ENCODE measurements at regions not wholly inside any gene's neighbourhood (a gene's known extent, or its start where the extent isn't known, plus 50 kb on each side); places are given as distances from the start of the nearest gene placed in this dataset.

DNA sequence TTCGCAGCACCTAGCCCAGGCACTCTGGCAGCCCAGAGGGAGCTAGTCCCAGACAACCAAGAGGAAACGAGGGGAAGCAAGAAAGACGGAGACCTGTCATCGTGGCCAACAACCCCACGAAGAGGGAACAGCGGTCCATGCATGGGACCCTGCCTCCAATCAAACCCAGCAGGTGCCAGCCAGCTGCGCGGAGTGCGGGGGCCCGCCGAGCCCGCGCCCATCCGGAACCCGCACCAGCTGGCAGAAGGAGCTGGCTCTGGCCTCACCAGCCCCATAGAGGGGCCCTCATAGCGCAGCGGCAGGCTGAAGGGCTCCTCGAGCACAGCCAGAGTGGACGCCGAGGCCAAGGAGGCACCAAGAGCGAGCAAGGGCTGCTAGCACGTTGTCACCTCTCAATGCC is 332.4 kb upstream of the MAGEB18 start:
- TF ChIP-seq, protein P1, sequence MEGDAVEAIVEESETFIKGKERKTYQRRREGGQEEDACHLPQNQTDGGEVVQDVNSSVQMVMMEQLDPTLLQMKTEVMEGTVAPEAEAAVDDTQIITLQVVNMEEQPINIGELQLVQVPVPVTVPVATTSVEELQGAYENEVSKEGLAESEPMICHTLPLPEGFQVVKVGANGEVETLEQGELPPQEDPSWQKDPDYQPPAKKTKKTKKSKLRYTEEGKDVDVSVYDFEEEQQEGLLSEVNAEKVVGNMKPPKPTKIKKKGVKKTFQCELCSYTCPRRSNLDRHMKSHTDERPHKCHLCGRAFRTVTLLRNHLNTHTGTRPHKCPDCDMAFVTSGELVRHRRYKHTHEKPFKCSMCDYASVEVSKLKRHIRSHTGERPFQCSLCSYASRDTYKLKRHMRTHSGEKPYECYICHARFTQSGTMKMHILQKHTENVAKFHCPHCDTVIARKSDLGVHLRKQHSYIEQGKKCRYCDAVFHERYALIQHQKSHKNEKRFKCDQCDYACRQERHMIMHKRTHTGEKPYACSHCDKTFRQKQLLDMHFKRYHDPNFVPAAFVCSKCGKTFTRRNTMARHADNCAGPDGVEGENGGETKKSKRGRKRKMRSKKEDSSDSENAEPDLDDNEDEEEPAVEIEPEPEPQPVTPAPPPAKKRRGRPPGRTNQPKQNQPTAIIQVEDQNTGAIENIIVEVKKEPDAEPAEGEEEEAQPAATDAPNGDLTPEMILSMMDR (IDR thresholded peaks at IDR 0.05; ENCODE audit: low read depth, low read length) = no peak
- no peak for DNase-seq
- Histone ChIP-seq H3K36me3 (no peaks in the 10 kb centered on the region), H3K27ac (no peak overlapping the region), H3K9me3 (ENCODE audit: severe bottlenecking) (no peaks in the 10 kb centered on the region), H3K27me3 (ENCODE audit: insufficient read depth, low read depth, severe bottlenecking) (no peaks in the 10 kb centered on the region), H3K4me3 (ENCODE audit: low read depth, low read length) (no peak overlapping the region)

DNA sequence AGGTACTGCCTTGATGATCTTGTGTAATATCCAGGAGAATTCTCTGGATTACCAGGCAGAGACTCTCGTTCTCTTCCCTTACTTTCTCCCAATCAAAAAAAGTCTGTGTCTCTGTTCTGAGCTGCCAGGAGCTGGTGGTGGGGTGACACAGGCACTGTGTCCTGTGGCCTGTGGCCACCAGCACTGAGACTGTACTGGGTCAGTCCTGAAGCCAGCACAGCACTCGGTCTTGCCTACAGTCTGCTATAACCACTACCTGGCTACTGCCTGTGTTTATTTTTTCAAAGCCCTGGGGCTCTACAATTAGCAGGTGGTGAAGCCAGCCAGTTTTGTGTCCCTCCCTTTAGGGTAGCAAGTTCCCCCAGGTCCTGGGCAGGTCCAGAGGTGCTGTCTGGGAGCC is 331.1 kb upstream of the MAGEB18 start:
- H3K9me3 ChIP-seq (ENCODE audit: severe bottlenecking) = no peaks in the 10 kb centered on the region

DNA sequence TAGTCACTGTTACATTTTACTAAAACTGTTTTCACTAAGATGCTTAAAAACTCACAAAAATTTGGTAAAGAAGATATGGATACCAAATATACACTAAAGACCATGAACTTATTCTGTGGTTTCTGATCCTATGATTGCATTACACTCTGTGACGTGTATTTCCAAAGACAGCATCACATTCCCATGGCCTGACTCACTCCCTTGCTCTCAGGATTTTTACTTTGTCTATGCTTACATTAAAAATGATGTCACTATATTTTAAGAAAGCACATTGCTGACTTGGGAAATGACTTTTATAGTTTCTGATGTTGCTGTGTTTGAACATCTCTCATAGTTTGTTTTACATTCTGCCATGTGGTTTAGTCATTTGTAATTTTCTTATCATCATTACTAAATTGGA is 327.9 kb upstream of the MAGEB18 start:
- Histone ChIP-seq H3K36me3 (no peaks in the 10 kb centered on the region), H3K4me3 (ENCODE audit: low read depth, low read length) (no peak overlapping the region), H3K27me3 (ENCODE audit: insufficient read depth, low read depth, severe bottlenecking) (no peaks in the 10 kb centered on the region), H3K27ac (no peak overlapping the region), H3K9me3 (ENCODE audit: severe bottlenecking) (no peaks in the 10 kb centered on the region)
- DNase-seq = no peak
- TF ChIP-seq, protein P1 (IDR thresholded peaks at IDR 0.05; ENCODE audit: low read depth, low read length) = no peak

More for the DNA sequence above, 331.1 kb upstream of the MAGEB18 start:
- Histone ChIP-seq H3K27ac (no peak overlapping the region), H3K27me3 (ENCODE audit: insufficient read depth, low read depth, severe bottlenecking) (no peaks in the 10 kb centered on the region), H3K36me3 (no peaks in the 10 kb centered on the region), H3K4me3 (ENCODE audit: low read depth, low read length) (no peak overlapping the region)
- TF ChIP-seq, protein P1 (IDR thresholded peaks at IDR 0.05; ENCODE audit: low read depth, low read length) = no peak
- no peak for DNase-seq

DNA sequence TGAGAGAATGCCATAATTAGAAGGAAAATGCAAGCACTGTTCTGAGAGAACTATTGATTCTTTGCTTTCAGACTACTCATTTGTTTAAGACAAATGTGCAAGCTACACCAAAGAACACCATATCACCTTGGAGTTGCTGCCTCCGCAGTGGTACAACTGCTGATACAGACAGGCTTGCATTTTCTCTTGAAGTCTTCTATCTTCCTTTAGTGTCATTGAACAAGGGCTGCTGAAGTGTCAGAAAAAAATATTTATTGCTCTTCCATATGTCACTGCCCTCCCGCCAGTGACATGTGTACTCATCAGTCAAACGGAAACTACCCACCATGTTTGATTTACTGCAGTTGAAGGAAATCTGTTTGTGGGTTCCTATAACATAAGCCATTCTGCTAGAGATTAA is 318.3 kb upstream of the MAGEB18 start:
- Histone ChIP-seq H3K9me3 (ENCODE audit: severe bottlenecking) (no peaks in the 10 kb centered on the region), H3K4me3 (ENCODE audit: low read depth, low read length) (no peak overlapping the region), H3K27ac (no peak overlapping the region), H3K27me3 (ENCODE audit: insufficient read depth, low read depth, severe bottlenecking) (no peaks in the 10 kb centered on the region), H3K36me3 (no peaks in the 10 kb centered on the region)
- DNase-seq = no peak
- TF ChIP-seq, protein P1 (IDR thresholded peaks at IDR 0.05; ENCODE audit: low read depth, low read length) = no peak

DNA sequence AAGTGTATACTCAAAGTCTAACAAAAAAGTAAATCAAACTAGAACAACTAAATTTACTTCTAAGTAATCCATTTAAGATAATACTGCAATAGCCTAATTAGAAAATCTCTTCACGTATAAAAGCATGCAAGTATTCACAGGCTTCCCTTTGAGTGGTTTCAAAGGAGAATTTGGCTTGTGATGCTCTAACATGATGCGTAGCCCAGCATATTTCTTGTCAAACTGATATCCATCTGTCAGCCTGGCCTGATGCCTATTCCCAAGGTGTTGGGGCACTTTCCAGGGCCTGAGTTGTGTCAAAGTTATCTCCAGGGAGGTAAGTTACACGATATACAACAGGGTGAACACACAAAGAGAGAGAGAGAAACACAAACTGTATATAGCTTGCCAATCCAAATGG is 287.0 kb upstream of the MAGEB18 start:
- Histone ChIP-seq H3K4me3 (ENCODE audit: low read depth, low read length) (no peak overlapping the region), H3K27ac (no peak overlapping the region), H3K36me3 (no peaks in the 10 kb centered on the region), H3K27me3 (ENCODE audit: insufficient read depth, low read depth, severe bottlenecking) (no peaks in the 10 kb centered on the region), H3K9me3 (ENCODE audit: severe bottlenecking) (no peaks in the 10 kb centered on the region)
- TF ChIP-seq, protein P1 (IDR thresholded peaks at IDR 0.05; ENCODE audit: low read depth, low read length) = no peak
- DNase-seq = no peak

DNA sequence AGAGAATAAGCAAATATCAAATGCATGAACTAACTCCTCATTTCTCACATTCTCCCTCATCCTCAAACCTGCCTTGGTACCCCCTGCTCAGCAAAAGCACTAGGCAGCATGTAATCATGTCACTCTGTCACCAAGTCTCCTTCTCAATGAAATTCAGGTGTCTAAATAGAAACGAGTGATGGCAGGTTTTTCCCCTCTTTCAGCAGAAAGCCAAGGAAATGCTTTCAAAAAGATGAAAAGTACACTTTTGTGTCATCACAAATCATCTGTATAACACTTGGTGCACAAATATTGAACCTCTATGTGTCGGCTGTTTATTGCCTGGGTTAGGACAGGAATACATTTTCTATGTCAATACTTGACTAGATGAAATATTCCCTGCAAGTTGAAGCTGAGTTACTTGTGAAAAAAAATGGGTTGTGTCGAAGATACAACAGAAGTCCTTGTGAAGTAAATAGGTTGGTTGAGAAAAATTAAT is 285.1 kb upstream of the MAGEB18 start:
- Histone ChIP-seq H3K36me3 (no peaks in the 10 kb centered on the region), H3K4me3 (ENCODE audit: low read depth, low read length) (no peak overlapping the region), H3K27me3 (ENCODE audit: insufficient read depth, low read depth, severe bottlenecking) (no peaks in the 10 kb centered on the region), H3K27ac (no peak overlapping the region), H3K9me3 (ENCODE audit: severe bottlenecking) (no peaks in the 10 kb centered on the region)
- TF ChIP-seq, protein P1 (IDR thresholded peaks at IDR 0.05; ENCODE audit: low read depth, low read length) = no peak
- no peak for DNase-seq
